Activated naive CD4-positive, alpha-beta T cell treated with Interleukin-2 at 50 U/mL for 16 hours (primary cell): ENCODE measurements at regions not wholly inside any gene's neighbourhood (a gene's known extent, or its start where the extent isn't known, plus 50 kb on each side); places are given as distances from the start of the nearest gene placed in this dataset.
"Not testable (repeated sequence)": the region's sequence is repeated elsewhere in the genome, so short reads cannot be mapped to it uniquely, and the experiment has no call there.

Experiments
- DNase-seq: peaks from one replicate; pipeline ENCODE4 v3.0.0-alpha.2; 2020

DNA sequence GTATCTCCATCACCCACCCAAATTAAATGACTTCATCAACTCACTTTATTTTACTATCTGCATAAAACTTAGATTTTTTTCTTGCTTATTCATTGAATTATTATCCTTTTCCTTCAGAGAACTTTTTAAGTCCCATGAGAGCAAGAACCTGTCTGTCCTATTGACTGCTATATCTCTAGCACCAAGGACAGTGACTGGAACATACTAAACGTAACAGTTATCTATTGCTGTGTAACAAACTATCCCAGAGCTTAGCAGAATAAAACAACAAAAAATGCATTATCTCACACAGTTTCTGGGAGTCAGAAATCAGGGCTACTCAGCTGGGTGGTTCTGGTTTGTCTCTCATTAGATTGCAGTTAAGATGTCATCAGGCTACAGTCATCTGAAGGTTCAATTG, 401.7 kb upstream of the AUTS2 start:
- DNase-seq, result no peak

DNA sequence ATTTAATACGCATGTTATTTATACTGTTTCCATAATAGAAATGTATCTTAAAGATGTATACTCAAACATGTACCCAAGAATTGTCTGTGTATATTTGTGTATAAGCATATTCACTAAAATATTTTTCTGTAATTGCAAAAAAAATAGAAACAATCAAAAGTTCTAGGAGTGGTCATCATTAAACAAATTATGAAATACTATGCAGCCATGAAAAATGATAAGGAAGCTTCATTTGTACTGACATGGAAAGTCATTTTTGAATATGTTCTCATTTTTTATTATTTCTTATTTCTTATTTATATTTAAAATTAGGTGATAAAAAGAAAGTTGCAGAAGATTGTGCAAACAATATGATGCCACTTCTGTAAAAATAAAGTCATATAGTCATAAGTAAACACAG, 400.0 kb upstream of the AUTS2 start:
- no peak for DNase-seq

DNA sequence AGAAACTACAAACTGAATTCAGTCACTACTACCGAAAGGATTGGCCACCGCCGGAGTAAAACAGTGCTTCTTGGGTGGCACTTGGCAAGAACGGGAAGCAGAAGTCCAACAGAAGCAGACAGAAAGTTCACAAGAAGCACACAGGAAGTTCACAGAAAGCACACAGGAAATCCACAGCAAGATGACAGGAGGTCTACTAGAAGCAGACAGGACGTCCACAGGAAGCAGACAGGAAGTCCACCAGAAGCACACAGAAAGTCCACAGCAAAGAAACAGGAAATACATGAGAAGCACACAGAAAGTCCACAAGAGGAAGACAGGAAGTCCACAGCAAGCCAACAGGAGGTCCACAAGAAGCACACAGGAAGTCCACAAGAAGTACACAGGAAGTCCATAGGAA, 399.2 kb upstream of the AUTS2 start:
- no peak for DNase-seq

DNA sequence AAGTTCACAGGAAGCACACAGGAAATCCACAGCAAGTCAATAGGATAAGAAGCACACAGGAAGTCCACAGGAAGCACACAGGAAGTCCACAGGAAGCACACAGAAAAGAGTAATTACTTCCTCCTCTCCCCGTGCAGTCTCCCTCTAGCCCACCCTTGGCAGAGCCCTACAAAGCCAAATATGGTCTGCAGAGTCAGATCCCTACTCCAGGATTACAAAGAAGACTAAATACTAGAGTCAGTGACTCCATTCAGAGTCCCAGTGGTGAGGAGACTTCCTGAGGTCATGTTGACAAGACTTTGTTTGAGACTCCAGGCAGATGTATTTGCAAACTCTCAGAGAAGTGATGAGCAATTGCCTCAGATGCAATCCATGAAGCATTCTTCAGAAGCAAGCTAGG, 398.6 kb upstream of the AUTS2 start:
- DNase-seq, result no peak

DNA sequence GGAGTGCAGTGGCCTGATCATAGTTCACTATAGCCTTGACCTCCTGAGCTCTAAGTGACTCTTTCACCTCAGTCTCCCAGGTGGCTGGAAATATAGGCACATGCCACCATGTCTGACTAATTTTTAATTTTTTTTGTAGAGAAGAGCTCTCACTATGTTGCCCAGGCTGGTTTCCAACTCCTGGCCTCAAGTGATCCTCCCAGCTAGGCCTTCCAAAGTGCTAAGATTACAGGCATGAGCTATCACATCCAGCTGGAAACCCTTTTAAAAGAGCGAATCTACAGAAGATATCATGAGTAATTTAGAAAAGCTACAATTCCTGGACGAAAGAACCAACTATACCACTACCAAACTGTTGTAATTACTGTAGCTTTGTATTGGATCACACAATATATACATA, 394.4 kb upstream of the AUTS2 start:
- no peak for DNase-seq

DNA sequence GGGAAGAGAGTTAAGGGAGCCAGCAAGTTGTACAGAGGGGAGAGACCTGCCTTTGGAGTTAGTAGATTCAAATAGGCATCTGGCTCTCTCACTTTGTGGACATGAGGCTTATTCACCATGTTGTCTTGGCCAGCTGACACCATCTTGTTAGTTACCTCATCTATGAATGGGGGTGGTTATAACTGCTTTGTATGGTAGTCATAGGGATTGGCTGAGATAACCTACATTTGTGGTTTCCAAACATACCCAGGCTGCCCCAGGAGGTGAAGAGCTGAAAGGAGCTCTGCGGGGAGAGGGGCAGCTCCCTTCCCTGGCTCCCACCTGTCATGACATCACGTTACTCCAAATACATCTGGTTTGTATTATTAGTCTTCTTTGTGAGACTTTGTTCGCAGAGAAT, 393.3 kb upstream of the AUTS2 start:
- DNase-seq, result no peak

DNA sequence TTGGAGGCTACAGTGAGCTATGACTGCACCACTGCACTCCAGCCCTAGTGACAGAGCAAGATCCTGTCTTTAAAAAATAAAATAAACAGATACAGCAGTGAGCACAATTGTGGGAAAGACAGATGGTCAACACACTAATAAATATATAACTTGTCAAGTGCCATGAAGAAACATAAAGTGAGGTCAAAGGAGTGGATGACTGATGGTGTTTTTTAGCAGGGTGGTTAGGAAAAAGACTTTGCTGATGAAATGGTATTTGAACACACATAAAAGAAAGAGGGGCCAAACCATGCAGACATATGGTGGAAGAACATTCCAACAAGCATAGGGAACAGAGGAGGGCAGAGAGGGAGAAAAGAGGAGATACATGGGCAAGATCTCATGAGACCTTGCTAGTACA, 392.7 kb upstream of the AUTS2 start:
- no peak for DNase-seq

DNA sequence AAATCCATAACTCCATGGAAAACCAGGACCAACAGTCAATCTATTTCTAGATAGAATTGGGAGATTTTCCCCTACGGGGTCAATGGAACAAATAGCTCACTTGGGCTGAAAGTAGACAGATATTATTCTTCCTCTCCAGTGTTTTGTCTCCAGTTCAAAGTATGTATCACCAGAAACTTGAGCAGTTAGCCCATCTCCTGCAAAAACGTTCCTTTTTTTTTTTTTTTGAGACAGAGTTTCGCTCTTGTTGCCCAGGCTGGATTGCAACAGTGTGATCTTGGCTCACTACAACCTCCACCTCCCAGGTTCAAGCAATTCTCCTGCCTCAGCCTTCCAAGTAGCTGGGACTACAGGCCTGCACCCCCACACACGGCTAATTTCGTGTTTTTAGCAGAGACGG, 390.0 kb upstream of the AUTS2 start:
- DNase-seq, result no peak

DNA sequence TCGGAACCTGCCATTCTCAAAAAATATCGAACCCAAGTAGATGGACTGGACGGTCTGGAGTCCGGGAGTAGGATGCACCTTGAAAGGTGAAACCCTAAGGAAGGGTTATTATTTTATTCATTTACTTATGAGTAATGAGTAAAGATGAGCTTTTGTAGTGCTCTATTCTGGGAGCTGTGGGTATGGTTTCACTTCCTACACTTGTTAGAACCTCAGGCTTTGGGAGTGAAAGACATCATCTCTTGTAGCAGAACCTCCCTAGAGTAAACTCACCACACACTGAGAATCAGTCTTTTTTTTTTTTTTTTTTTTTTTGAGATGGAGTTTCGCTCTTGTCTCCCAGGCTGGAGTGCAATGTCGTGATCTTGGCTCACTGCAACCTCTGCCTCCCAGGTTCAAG, 389.4 kb upstream of the AUTS2 start:
- no peak for DNase-seq

DNA sequence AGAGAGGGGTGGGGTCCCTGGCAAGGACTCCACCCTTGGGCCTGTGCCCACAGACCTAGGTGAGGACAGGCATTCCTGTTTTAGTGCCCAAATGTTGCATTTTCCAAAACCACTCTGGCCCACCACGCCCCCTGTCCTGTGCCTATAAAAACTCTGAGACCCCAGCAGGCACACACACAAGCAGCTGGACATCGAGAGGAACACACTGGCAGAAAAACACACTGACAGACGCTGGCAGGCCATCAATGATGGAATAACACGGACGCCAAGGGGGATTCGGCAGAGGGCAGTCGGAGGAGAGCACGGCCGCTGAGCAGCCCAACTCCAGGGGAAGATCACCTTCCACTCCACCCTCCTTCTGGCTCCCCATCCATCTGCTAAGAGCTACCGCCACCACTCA, 386.9 kb upstream of the AUTS2 start:
- DNase-seq, result no peak

DNA sequence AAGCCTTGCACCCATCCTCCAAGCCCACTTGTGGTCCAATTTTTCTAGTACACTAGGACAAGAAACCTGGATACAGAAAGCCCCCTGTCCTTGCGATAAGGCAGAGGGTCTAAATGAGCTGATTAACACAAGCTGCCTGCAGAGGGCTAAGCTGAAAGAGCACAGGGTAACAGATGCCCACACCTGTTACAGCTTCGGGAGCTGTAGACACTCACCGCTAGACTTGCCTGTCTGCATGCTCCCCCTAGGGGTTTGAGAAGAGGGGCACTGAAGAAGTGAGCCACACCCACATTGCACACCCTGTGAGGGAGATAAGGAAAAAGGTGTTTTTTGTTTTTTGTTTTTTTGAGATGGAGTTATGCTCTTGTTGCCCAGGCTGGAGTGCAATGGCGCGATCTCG, 386.5 kb upstream of the AUTS2 start:
- DNase-seq, result no peak

DNA sequence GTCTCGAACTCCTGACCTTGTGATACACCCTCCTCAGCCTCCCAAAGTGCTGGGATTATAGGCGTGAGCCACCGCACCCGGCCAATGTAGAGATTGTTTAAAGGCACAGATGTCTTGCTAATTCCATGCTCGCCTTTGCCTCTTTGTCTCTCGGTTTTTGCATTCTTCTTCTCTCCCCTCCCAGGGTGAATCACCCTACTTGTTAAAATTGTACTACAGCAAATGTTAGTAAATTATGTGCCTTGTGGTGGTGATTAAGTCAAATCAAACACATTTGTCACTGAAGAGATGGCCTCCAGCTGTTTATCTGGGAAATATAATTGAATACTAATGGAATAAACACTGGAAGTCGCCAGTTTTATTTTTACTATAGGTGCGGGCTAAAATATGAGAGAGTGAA, 384.4 kb upstream of the AUTS2 start:
- no peak for DNase-seq

DNA sequence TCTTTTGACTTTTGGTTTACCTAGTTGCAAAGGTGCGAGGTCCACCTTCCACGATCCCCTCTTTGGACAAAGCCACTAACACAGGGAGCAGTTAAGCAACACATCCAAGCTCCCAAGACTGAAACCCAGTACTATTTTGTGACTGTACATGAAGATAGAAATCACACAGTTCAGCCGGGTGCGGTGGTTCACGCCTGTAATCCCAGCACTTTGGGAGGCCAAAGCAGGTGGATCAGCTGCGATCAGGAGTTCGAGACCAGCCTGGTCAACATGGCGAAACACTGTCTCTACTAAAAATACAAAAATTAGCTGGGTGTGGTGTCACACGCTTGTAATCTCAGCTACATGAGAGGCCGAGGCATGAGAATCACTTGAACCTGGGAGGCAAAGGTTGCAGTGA, 382.8 kb upstream of the AUTS2 start:
- DNase-seq, result not testable (repeated sequence)

DNA sequence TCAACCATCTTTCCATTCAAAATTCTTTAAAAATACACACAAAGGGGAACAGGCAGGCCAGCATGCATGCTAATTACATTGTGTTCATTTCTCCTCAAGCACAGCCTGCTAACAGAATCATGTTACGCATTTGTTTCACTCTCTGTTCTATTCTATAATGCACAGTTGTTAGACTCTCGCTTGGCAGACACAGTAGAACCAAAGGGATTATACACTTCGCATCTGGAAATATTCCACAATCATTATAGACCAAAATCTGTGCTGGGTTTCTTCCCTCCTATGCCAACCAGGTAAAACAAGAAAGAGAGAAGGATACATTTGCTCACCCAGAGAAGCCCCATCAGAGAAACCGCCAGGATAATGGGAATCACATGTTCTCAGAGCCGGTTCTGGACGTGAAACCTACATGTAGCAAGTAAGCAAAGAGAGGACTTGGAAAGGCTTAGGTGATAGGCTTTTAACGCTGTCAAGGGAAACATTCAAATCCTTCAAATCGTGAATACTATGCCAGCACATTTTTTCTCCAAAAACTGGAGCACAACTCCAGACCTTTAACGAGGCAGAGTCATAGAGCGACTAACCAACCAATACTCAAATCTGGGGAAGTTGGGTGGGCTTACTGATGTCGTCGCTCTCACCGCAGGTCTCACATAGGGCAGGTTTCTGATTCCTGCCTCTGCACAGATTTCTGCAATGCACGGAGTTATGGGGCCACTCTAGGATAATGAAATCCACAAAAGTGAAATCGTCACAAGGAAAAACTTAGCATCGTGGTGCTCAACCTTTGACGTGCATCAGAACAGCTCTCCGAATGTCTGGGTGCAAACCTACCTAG, 380.5 kb upstream of the AUTS2 start:
- no peak for DNase-seq

DNA sequence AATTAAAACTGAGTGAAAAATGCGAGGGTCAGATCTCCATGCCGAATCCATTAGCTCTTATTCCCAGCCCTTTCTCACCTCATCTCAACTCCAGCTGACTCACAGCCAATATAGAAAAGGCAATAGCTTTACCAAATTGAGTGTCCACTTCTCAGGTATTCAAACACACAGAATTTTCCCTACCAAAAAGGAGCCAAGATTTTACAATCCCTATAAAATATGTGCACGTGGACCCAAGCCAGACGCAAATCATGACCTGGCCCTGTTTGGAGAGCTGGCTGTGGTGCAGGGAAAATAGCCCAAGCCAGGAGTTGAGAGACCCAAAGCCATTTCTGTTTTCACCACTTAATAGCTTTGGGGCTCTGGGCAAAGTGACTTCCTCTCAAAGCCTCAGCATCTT, 379.7 kb upstream of the AUTS2 start:
- no peak for DNase-seq

DNA sequence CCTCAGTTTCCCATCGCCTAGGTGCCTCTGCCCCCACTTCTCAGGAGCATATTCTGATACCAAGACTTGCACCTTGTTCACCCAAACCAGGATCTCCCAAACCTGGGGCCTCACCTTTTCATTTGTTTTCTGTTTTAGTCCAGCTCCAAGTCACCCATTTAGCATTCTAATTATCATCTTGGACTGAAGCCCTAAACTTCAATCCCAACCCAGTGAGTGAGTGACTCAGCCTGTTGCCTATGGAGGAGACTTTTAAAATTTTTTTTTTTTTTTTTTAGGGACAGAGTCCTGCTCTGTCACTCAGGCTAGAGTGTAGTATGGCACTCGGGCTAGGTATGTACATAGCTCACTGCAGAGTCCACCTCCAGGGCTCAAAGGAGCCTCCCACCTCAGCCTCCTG, 378.9 kb upstream of the AUTS2 start:
- no peak for DNase-seq

DNA sequence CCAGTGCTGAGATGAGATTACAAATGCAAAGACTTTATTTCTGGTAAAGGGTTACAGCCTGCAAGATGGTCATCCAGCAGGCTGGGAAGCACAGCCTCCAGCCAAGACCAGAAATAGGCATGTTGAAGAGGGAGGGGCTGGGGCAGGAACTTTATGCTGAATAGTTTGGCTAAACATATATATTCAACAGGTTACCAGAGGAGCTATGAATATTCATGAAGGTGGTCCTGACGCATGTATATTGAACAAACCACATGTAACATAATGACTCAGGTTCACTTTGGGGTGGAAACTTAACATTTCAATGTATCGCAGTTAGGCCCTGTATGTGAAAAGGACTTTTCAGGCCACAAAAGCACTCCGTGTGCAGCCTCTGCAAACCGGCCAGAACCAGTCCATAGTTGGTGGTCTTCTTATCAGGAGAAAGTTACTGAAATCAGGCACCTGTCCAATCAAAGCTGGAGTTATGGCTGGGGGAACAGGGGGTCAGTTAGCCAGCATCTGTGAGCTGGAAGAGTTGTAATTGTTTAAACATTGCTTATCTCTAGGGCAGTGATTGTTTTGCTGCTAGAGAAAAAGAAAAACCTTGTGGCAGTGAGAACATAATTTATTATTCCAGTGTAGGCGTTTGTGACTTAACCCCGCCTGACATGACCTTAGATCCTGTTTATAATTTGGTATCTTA, 372.9 kb upstream of the AUTS2 start:
- DNase-seq, result no peak

DNA sequence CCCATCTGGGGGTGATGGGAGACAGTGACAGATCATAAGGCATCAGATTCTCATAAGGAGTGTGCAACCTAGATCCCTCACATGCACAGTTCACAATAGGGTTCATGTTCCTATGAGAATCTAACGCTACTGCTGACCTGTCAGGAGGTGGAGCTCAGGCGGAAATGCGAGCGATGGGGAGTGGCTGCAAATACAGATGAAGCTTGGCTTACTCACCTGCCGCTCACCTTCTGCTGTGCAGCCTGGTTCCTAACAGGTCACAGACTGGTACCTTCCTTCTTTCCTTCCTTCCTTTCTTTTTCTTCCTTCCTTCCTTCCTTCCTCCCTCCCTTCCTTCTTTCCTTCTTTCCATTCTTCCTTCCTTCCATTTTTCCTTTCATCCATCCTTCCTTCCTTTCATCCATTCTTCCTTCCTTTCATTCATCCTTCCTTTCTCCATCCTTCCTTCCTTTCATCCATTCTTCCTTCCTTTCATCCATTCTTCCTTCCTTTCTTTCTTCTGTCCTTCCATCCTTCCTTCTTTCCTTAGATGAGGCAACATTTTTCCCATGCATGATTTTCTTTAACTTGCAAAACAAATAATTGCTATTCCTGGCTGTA, 370.0 kb upstream of the AUTS2 start:
- DNase-seq, result no peak

DNA sequence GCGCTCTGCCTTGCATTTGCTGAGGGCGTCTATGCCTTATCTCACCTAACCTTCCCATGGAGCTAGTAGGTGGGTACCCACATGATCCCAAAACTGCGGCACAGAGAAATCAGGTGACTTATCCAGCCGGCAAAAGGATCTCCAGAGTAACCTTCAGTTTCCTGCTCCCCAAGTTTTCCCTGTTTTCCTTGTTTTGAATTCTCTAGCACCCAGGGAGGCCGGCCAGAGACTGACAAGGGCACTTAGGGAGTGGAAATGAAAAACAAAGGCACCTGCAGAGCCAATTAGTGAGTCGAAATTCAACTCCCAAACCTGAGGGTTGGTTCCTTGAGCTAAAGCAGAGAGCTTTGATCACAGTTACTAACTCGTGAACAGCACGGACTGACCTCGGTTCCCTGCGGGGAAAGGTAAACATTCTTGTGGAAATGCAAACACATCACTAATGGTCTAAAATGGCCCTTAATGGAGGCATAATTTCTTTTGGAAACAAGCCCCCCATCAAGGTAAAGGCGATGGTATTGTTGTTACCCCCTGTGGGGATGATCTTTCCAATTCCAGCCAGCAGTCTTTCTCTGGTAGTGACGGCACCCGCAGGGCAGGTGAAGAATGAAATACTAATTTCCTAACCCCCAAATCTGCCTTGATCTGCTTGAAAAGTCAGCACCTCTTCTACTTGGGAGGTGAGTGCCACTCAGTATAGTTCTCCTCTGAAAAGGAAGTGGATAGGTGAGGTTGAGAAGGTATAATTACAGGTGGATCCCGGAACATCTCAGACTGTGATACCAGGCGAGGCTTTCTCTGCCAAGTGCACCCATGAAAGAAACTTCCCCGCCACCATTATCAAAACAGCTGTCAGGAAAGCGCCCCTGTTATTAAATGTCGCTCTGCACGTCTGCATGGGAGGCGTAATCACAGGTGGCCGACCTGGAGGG, 365.6 kb upstream of the AUTS2 start:
- no peak for DNase-seq

DNA sequence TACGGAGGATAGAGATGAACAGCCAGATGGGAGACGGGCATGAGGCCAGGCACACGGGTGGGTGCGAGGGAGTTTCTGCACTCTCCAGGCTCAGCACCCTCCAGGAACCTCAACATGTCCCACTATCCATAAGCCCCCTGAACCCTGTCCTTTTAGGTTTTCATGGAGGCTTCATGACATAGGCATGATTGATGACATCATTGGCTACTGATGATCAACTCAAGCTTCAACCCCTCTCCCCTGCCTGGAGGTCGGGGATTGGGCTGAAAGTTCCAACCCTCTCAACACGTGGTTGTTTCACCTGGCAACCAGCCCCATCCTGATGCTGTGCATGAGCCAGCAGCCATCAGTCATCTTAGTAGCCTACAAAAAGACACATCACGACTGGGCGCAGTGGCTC, 360.7 kb upstream of the AUTS2 start:
- no peak for DNase-seq

DNA sequence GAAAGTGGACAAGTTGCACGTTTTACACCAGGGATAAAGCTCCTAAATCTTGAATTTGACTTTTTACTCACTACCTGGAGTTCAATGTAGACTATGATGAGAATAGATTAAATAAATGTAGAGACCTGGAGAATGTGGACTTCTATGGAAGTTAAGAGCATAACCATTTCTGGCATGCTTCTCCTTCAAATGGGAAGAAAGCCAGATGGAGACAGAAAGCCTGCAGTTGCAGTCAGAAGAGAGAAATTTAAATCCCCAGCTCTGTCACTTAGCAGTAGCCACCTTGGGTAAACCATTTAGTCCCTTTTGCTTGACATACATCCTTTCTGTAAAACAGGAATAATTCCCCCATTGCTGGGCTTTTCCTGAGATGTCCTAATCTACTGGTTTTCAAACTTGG, 355.3 kb upstream of the AUTS2 start:
- DNase-seq, result no peak

DNA sequence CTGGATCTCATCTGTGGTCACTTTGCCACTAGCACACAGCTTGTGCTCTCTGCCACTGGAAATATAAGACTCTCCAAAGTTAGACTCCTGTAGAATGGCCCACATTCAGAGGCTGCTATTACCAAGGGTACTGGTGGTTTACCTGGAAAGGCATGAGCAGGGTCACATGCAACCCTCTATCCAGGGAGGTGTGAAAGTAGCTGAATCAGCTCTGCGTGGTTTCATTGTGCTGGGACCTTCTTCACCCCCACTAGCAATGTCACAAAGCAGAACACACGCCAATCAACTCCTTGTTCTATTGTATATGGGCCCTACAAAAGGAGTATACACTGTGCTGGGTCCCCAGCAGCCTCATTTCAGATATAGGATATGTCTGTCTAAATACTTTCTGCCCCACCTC, 353.6 kb upstream of the AUTS2 start:
- DNase-seq, result no peak

DNA sequence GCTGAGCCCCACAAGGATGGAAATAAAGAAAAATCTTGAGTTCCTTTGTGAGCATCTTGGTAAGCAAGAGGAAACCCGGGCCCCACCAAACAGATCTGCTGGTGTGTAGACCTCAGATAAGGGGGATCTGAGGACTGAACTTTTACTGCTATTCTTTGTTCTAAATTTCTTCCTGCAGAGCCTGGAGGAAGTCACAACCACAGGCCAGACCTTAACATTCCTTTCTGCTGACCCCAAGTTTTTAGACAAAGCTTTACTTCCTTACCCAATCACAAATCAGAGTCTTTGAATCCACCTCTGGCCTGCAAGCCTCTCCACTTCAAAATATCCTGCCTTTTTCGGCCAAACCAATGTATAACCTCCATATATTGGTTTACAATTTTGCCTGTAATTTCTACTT, 352.6 kb upstream of the AUTS2 start:
- no peak for DNase-seq
